Right lobe of liver (tissue), 4 donors: ENCODE measurements at regions not wholly inside any gene's neighbourhood (a gene's known extent, or its start where the extent isn't known, plus 50 kb on each side); places are given as distances from the start of the nearest gene placed in this dataset.

Experiments used
- POLR2A ChIP-seq: fragments of 450-650 bp; IDR thresholded peaks from one replicate; pipeline ENCODE4 v1.6.1; 2017; ENCODE audit warnings: antibody characterized with exemption, mild to moderate bottlenecking
- TF ChIP-seq, protein P1 (sequence below), 4 donors: fragments of 200-600 bp in 3 of 4; fragments of 450-650 bp in 1 of 4; IDR thresholded peaks; one replicate each; pipeline versions ENCODE4 v1.5.1 to v1.8.0; 2016 to 2022; ENCODE audit warnings: antibody characterized with exemption in 4 of 4, mild to moderate bottlenecking in 2 of 4
- donor health status: DM: no; HTN: no; CAD: no.
- donor health status: DM: no; HTN: no; CAD: no.
- donor health status: DM: no; HTN: yes; CAD: no.

DNA sequence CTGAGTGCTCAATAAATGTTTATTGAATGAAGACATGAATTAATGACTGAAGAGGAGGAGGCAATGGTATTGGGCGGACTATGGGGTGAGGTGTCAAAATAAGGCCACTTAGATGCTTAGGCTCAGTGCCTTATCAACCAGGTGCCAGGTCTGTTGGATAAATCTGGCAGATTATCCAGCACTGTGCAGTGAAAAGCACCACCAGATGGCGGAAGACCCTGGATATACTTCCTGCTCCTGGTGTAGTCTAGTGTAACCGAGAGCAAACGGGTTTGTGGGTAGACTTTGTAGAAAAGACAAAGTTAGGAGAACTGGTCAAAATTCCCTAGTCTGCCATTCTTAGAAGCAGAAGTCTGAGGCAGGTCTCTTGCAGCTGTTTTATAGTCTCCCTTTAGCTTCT is 306.3 kb downstream of the ATP23 start:
- TF ChIP-seq, protein P1, sequence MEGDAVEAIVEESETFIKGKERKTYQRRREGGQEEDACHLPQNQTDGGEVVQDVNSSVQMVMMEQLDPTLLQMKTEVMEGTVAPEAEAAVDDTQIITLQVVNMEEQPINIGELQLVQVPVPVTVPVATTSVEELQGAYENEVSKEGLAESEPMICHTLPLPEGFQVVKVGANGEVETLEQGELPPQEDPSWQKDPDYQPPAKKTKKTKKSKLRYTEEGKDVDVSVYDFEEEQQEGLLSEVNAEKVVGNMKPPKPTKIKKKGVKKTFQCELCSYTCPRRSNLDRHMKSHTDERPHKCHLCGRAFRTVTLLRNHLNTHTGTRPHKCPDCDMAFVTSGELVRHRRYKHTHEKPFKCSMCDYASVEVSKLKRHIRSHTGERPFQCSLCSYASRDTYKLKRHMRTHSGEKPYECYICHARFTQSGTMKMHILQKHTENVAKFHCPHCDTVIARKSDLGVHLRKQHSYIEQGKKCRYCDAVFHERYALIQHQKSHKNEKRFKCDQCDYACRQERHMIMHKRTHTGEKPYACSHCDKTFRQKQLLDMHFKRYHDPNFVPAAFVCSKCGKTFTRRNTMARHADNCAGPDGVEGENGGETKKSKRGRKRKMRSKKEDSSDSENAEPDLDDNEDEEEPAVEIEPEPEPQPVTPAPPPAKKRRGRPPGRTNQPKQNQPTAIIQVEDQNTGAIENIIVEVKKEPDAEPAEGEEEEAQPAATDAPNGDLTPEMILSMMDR (IDR thresholded peaks at IDR 0.05): no peak
- TF ChIP-seq POLR2A: no peak
